Bronchial epithelial cell (primary cell): ENCODE measurements at regions not wholly inside any gene's neighbourhood (a gene's known extent, or its start where the extent isn't known, plus 50 kb on each side); places are given as distances from the start of the nearest gene placed in this dataset.
A peak's percentile ranks its signal among the peaks of the same experiment; 100 is the strongest.

Experiments used
- DNase-seq: peaks from one replicate; pipeline ENCODE4 v3.0.0-alpha.2; 2010; ENCODE audit warnings: low read depth
- FAIRE-seq: peaks from 2 replicates; lab custom pipeline; 2011; peaks lifted over from hg19 to GRCh38; lab: Jason Lieb, UNC
- H3K27me3 ChIP-seq: 2 replicates; pipeline ENCODE4 v1.5.1; 2011; ENCODE audit warnings: low read length; ENCODE audit not compliant: control insufficient read depth, insufficient read depth
- H3K36me3 ChIP-seq: 2 replicates; pipeline ENCODE4 v1.5.1; 2011; ENCODE audit warnings: low read length; ENCODE audit not compliant: control insufficient read depth, insufficient read depth
- H3K4me3 ChIP-seq: 2 replicates; pipeline ENCODE4 v1.5.1; 2011; ENCODE audit warnings: mild to moderate bottlenecking, low read depth, low read length, control low read depth
- CTCF ChIP-seq: IDR thresholded peaks from 2 replicates; pipeline ENCODE4 v1.5.1; 2011; ENCODE audit warnings: mild to moderate bottlenecking, moderate library complexity, low read length, control low read depth, inconsistent platforms; ENCODE audit not compliant: insufficient read depth, severe bottlenecking

- TF ChIP-seq CTCF = no peak
- FAIRE-seq (no peak), DNase-seq (no peak)
- H3K27me3 ChIP-seq = peaks cover 6% of the 10 kb centered on the region
- no peak overlapping the region for H3K4me3 ChIP-seq
- H3K36me3 ChIP-seq = no peaks in the 10 kb centered on the region
These were observed 308.8 kb upstream of the TRPC7 start for GRCh38 chr5:136674178-136674577.

GRCh38 chr5:136667789-136668188, 302.4 kb upstream of the TRPC7 start:
- no peak for DNase-seq
- H3K4me3 ChIP-seq = no peak overlapping the region
- no peak for FAIRE-seq
- H3K27me3 ChIP-seq = no peaks in the 10 kb centered on the region
- H3K36me3 ChIP-seq = no peaks in the 10 kb centered on the region
- TF ChIP-seq CTCF = no peak

- no peaks in the 10 kb centered on the region for H3K36me3 ChIP-seq
- DNase-seq = no peak
- TF ChIP-seq CTCF = no peak
- no peaks in the 10 kb centered on the region for H3K27me3 ChIP-seq
- no peak for FAIRE-seq
- H3K4me3 ChIP-seq = no peak overlapping the region
These were observed 301.8 kb upstream of the TRPC7 start for GRCh38 chr5:136666970-136667620.

GRCh38 chr5:136665331-136665730, 300.0 kb upstream of the TRPC7 start:
- H3K36me3 ChIP-seq = no peaks in the 10 kb centered on the region
- H3K4me3 ChIP-seq = no peak overlapping the region
- DNase-seq = no peak
- no peaks in the 10 kb centered on the region for H3K27me3 ChIP-seq
- no peak for FAIRE-seq
- TF ChIP-seq CTCF = no peak

- H3K27me3 ChIP-seq = no peaks in the 10 kb centered on the region
- FAIRE-seq (no peak), DNase-seq (no peak)
- no peak overlapping the region for H3K4me3 ChIP-seq
- TF ChIP-seq CTCF = no peak
- H3K36me3 ChIP-seq = no peaks in the 10 kb centered on the region
These were observed 295.7 kb upstream of the TRPC7 start for GRCh38 chr5:136661026-136661425.

- H3K27me3 ChIP-seq = no peaks in the 10 kb centered on the region
- DNase-seq (peak; percentile 52), FAIRE-seq (peak; percentile 18)
- no peaks in the 10 kb centered on the region for H3K36me3 ChIP-seq
- no peak overlapping the region for H3K4me3 ChIP-seq
- TF ChIP-seq CTCF = no peak
These were observed 291.5 kb upstream of the TRPC7 start for GRCh38 chr5:136656811-136657210.
